Panc1 (cell line): ENCODE measurements at regions not wholly inside any gene's neighbourhood (a gene's known extent, or its start where the extent isn't known, plus 50 kb on each side); places are given as distances from the start of the nearest gene placed in this dataset.
"Not testable (repeated sequence)": the region's sequence is repeated elsewhere in the genome, so short reads cannot be mapped to it uniquely, and the experiment has no call there.

Experiments used
- ATAC-seq: fragments of 200-7000 bp; cut with Tn5 transposase; 2 replicates; pipeline ENCODE4 v1.9.1; 2020; ENCODE audit warnings: mild to moderate bottlenecking, moderate library complexity
- BruUV-seq: library from RNA; stranded (reverse); fragments of 400-500 nt; replicated peaks from 2 replicates; lab custom pipeline; 2021; lab: Mats Ljungman, UMichigan
- CTCF ChIA-PET: fragments of 300-600 bp; sonication (Branson Sonifier 250); formaldehyde crosslinking; loops from one replicate; lab custom pipeline; 2022; ENCODE audit warnings: antibody characterized with exemption; lab: Charles Lee
- POLR2A ChIA-PET: fragments of 300-600 bp; sonication (Branson Sonifier 250); formaldehyde crosslinking; loops from one replicate; lab custom pipeline; 2022; ENCODE audit warnings: antibody characterized with exemption; lab: Charles Lee
- DNase-seq: peaks from one replicate; pipeline ENCODE4 v3.0.0-alpha.2; 2010; ENCODE audit warnings: low read depth, low spot score
- H3K27ac ChIP-seq: 2 replicates; pipeline ENCODE4 v1.5.1; 2011; ENCODE audit warnings: mild to moderate bottlenecking, low read length, inconsistent platforms
- H3K27me3 ChIP-seq: fragments of 200-500 bp; sonication (Bioruptor generic); 2 replicates; pipeline ENCODE4 v1.6.0; 2014; ENCODE audit warnings: low read length, inconsistent platforms; ENCODE audit not compliant: control insufficient read depth, insufficient read depth
- H3K36me3 ChIP-seq: fragments of 200-500 bp; sonication (Bioruptor generic); 2 replicates; pipeline ENCODE4 v1.5.1; 2014; ENCODE audit warnings: inconsistent platforms, mild to moderate bottlenecking, low read length, moderate library complexity; ENCODE audit not compliant: control insufficient read depth, insufficient read depth
- H3K4me1 ChIP-seq: 2 replicates; pipeline ENCODE4 v1.5.1; 2011; ENCODE audit warnings: inconsistent platforms, mild to moderate bottlenecking, low read length, moderate library complexity; ENCODE audit not compliant: control insufficient read depth, insufficient read depth
- H3K4me3 ChIP-seq, 2 experiments: 2 replicates each; pipeline ENCODE4 v1.5.1; 2011 to 2012; ENCODE audit warnings: low read depth in 2 of 2, low read length in 2 of 2, mild to moderate bottlenecking in 2 of 2, inconsistent platforms in 1 of 2, moderate library complexity in 1 of 2
- H3K9me3 ChIP-seq: fragments of 200-500 bp; sonication (Bioruptor generic); 2 replicates; pipeline ENCODE4 v1.5.1; 2014; ENCODE audit warnings: low read depth, mild to moderate bottlenecking, inconsistent platforms, low read length, moderate library complexity; ENCODE audit not compliant: control insufficient read depth, insufficient read depth
- POLR2AphosphoS5 ChIP-seq: IDR thresholded peaks from 2 replicates; pipeline ENCODE4 v1.6.1; 2012; ENCODE audit warnings: mild to moderate bottlenecking, low read depth, low read length, moderate library complexity
- SIN3A ChIP-seq: IDR thresholded peaks from 2 replicates; pipeline ENCODE4 v1.6.1; 2012; ENCODE audit warnings: low read depth, mild to moderate bottlenecking, low read length, moderate library complexity, borderline replicate concordance; ENCODE audit not compliant: insufficient read depth
- TCF7L2 ChIP-seq: IDR thresholded peaks from 2 replicates; pipeline ENCODE4 v1.6.1; 2011; ENCODE audit warnings: mild to moderate bottlenecking, low read depth, low read length, inconsistent platforms
- in situ Hi-C: cut with HindIII; loops from 2 replicates; pipeline ENCODE4 v1.10.0; 2016; ENCODE audit warnings: low sequenced_read_pairs, low pct_unique_long_range_greater_than_20kb
- intact Hi-C: fragments of 100-400 bp; cut with micrococcal nuclease; formaldehyde crosslinking; loops from one replicate; pipeline ENCODE4 v1.10.0; 2022; ENCODE audit not compliant: unreplicated experiment
- TF ChIP-seq, protein P1 (sequence below): fragments of 450-650 bp; IDR thresholded peaks from 2 replicates; pipeline ENCODE4 v1.5.1; 2017; ENCODE audit warnings: mild to moderate bottlenecking
- TF ChIP-seq, protein P2 (sequence below), 2 experiments: IDR thresholded peaks; 2 replicates each; pipeline ENCODE4 v1.6.1; 2011 to 2012; ENCODE audit warnings: low read depth in 2 of 2, control low read depth in 1 of 2, low read length in 1 of 2, mild to moderate bottlenecking in 1 of 2, moderate library complexity in 1 of 2; ENCODE audit not compliant: insufficient read depth in 1 of 2

DNA sequence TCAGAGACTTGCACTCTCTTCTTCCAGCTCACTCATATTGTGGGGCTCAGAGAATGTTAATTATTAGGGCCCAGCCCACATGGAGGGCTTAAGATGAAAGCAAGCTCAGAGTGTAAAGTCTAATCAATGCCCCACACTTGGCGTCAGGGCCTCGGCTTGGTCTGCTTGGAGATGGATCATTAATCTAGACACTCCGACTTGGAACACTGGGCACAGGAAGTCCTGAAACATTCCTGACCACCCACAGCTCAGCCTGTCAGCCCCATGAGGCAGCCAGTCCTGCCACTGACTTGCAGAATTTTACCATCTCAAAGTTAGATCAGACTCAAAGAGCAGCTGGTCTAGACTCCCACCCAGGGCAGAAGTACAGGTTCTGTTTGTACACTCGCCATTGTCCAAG lies 69.8 kb upstream of the TRABD2B start:
- no peak overlapping the region for H3K27ac ChIP-seq
- no peaks in the 10 kb centered on the region for H3K36me3 ChIP-seq
- peaks cover 2% of the 10 kb centered on the region; the same call in 1 of the 2 replicates for H3K27me3 ChIP-seq
- ChIA-PET POLR2A (interaction anchor here (0.5 kb wide), 1 partner anchor 629 kb away, joined by 5 read pairs; the partner anchor contains the start of gene FOXD2), CTCF (no interaction called here)
- intact Hi-C loops (loop anchor here (10.0 kb wide), 1 partner anchor 132 kb away; no protein-coding TSS in a partner anchor), in situ Hi-C loops (no loop called here)
- H3K9me3 ChIP-seq, result no peaks in the 10 kb centered on the region
- TF ChIP-seq, protein P1, sequence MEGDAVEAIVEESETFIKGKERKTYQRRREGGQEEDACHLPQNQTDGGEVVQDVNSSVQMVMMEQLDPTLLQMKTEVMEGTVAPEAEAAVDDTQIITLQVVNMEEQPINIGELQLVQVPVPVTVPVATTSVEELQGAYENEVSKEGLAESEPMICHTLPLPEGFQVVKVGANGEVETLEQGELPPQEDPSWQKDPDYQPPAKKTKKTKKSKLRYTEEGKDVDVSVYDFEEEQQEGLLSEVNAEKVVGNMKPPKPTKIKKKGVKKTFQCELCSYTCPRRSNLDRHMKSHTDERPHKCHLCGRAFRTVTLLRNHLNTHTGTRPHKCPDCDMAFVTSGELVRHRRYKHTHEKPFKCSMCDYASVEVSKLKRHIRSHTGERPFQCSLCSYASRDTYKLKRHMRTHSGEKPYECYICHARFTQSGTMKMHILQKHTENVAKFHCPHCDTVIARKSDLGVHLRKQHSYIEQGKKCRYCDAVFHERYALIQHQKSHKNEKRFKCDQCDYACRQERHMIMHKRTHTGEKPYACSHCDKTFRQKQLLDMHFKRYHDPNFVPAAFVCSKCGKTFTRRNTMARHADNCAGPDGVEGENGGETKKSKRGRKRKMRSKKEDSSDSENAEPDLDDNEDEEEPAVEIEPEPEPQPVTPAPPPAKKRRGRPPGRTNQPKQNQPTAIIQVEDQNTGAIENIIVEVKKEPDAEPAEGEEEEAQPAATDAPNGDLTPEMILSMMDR, result no peak
- TF ChIP-seq POLR2AphosphoS5, result no peak
- no peak for TF ChIP-seq TCF7L2
- TF ChIP-seq SIN3A, result no peak
- TF ChIP-seq, protein P2, sequence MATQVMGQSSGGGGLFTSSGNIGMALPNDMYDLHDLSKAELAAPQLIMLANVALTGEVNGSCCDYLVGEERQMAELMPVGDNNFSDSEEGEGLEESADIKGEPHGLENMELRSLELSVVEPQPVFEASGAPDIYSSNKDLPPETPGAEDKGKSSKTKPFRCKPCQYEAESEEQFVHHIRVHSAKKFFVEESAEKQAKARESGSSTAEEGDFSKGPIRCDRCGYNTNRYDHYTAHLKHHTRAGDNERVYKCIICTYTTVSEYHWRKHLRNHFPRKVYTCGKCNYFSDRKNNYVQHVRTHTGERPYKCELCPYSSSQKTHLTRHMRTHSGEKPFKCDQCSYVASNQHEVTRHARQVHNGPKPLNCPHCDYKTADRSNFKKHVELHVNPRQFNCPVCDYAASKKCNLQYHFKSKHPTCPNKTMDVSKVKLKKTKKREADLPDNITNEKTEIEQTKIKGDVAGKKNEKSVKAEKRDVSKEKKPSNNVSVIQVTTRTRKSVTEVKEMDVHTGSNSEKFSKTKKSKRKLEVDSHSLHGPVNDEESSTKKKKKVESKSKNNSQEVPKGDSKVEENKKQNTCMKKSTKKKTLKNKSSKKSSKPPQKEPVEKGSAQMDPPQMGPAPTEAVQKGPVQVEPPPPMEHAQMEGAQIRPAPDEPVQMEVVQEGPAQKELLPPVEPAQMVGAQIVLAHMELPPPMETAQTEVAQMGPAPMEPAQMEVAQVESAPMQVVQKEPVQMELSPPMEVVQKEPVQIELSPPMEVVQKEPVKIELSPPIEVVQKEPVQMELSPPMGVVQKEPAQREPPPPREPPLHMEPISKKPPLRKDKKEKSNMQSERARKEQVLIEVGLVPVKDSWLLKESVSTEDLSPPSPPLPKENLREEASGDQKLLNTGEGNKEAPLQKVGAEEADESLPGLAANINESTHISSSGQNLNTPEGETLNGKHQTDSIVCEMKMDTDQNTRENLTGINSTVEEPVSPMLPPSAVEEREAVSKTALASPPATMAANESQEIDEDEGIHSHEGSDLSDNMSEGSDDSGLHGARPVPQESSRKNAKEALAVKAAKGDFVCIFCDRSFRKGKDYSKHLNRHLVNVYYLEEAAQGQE (IDR thresholded peaks at IDR 0.05; ENCODE audit: insufficient read depth in 1 of 2, low read depth in 2 of 2, low read length in 1 of 2), result no peak
- no peak overlapping the region for H3K4me3 ChIP-seq
- DNase-seq, result no peak
- BruUV-seq, result no TSS peak
- ATAC-seq, result no peak
- no peaks in the 10 kb centered on the region for H3K4me1 ChIP-seq

DNA sequence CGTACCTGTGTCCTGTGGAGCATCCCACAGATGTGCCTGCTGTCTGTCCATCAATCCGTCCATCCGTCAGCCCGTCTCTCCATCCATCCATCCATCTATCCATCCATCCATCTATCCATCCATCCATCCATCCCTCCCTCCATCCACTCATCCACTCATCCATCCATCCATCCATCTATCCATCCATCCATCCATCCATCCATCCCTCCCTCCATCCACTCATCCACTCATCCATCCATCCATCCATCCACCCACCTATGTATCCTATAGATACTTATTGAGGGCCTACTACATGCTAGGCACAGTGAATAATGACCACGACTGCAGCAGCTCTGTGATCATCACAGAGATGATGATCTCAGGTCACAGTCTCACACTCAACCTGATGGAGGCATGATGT lies 67.5 kb upstream of the TRABD2B start:
- BruUV-seq, H3K27me3 ChIP-seq, CTCF ChIA-PET, H3K4me3 ChIP-seq, H3K4me1 ChIP-seq, H3K9me3 ChIP-seq, H3K36me3 ChIP-seq, ATAC-seq, in situ Hi-C loops, DNase-seq, H3K27ac ChIP-seq, POLR2A ChIA-PET: not testable (repeated sequence)
- intact Hi-C loops, result loop anchor here (10.0 kb wide), 1 partner anchor 130 kb away; no protein-coding TSS in a partner anchor

DNA sequence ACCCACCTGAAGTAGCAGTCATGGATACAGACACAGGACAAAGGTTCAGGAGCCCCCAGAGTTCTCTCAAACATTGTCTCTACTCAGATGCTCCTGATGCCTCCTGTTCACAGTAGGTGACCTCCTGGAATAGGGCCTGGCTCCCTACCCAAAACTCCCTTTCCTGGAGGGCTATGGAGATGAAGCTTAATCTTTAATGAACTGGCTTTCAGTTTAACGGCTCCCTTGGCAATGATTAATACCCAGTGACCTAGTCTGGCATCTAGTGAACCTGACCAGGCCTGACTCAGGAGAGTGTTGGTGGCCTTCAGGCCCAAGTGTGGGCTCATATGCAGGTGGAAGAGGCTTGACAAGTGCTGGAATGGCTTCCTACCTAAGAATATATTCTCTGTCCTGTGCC lies 65.2 kb upstream of the TRABD2B start:
- ChIA-PET POLR2A (no interaction called here), CTCF (interaction anchor here (0.7 kb wide), 1 partner anchor 623 kb away, joined by 4 read pairs; no protein-coding TSS in a partner anchor)
- H3K4me1 ChIP-seq, result no peaks in the 10 kb centered on the region
- H3K9me3 ChIP-seq, result no peaks in the 10 kb centered on the region
- H3K4me3 ChIP-seq, result no peak overlapping the region
- H3K36me3 ChIP-seq, result no peaks in the 10 kb centered on the region
- H3K27me3 ChIP-seq, result no peaks in the 10 kb centered on the region; the same call in 1 of the 2 replicates
- no TSS peak for BruUV-seq
- in situ Hi-C loops (no loop called here), intact Hi-C loops (loop anchor here (10.0 kb wide), 1 partner anchor 128 kb away; no protein-coding TSS in a partner anchor)
- DNase-seq (no peak), ATAC-seq (no peak)
- H3K27ac ChIP-seq, result no peak overlapping the region
- TF ChIP-seq, protein P2 (IDR thresholded peaks at IDR 0.05; ENCODE audit: insufficient read depth in 1 of 2, low read depth in 2 of 2, low read length in 1 of 2), result no peak
- TF ChIP-seq, protein P1, result no peak
- TF ChIP-seq TCF7L2 (no peak), SIN3A (no peak), POLR2AphosphoS5 (no peak)
